ENCODE measurements at regions not wholly inside any gene's neighbourhood (a gene's known extent, or its start where the extent isn't known, plus 50 kb on each side); places are given as distances from the start of the nearest gene placed in this dataset.

DNA sequence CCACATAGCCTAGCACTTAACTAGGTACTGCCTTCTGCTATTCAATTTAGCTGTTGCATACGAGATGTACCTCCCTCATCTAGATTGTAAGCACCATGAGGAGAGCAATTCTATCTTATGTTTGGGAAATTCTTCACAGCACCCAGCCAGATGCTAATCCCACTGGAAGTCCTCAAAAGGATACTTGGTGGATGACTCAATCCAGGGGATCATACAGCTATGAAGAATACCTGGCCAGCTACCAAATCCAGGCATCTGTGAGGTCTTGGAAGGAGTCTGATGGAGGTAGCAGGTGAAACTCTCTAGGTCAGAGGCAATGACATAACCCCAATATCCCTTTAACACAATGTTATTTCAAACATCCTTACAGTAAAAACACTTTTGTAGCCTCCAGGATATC lies 167.8 kb upstream of the NCAM1 start:
- TF ChIP-seq CTCF (IDR thresholded peaks at IDR 0.05) (no peak), POLR2A (IDR thresholded peaks at IDR 0.05) (no peak)
